IMR-90 (cell line): ENCODE measurements at regions not wholly inside any gene's neighbourhood (a gene's known extent, or its start where the extent isn't known, plus 50 kb on each side); places are given as distances from the start of the nearest gene placed in this dataset.

Experiments
- ATAC-seq: fragments of 200-7000 bp; cut with Tn5 transposase; 2 replicates; pipeline ENCODE4 v1.9.1; 2020; ENCODE audit warnings: low read depth, mild to moderate bottlenecking, moderate library complexity
- BruUV-seq: library from RNA; stranded (reverse); fragments of 400-500 nt; replicated peaks from 2 replicates; lab custom pipeline; 2021; lab: Mats Ljungman, UMichigan
- CTCF ChIA-PET: fragments of 300-600 bp; formaldehyde crosslinking; extraction: SDS; loops from one replicate; lab custom pipeline; 2021; ENCODE audit warnings: antibody characterized with exemption; lab: Yijun Ruan, JAX
- POLR2A ChIA-PET: fragments of 300-600 bp; sonication (Branson Sonifier 250); formaldehyde crosslinking; loops from one replicate; lab custom pipeline; 2022; ENCODE audit warnings: antibody characterized with exemption; ENCODE audit not compliant: unreplicated experiment; lab: Charles Lee
- DNase-seq: peaks from one replicate; pipeline ENCODE4 v3.0.0; 2013
- H2AFZ ChIP-seq: replicated peaks from 2 replicates; pipeline ENCODE3; 2013; ENCODE audit warnings: low read length, mild to moderate bottlenecking; ENCODE audit not compliant: poor library complexity
- H2AK5ac ChIP-seq: 2 replicates; pipeline ENCODE4 v1.6.1; 2013; ENCODE audit warnings: low read depth, low read length, inconsistent platforms
- H2AK9ac ChIP-seq: replicated peaks from 2 replicates; pipeline ENCODE3; 2013; ENCODE audit warnings: mild to moderate bottlenecking, low read depth, low read length, moderate library complexity; ENCODE audit not compliant: poor library complexity
- H2BK120ac ChIP-seq: 2 replicates; pipeline ENCODE4 v1.6.1; 2013; ENCODE audit warnings: low read depth, low read length, inconsistent platforms
- H2BK15ac ChIP-seq: 3 replicates; pipeline ENCODE4 v1.6.1; 2013; ENCODE audit warnings: low read depth, low read length, inconsistent platforms
- H2BK20ac ChIP-seq: 2 replicates; pipeline ENCODE4 v1.6.1; 2013; ENCODE audit warnings: low read depth, mild to moderate bottlenecking, inconsistent platforms, low read length, moderate library complexity
- H2BK5ac ChIP-seq: 2 replicates; pipeline ENCODE4 v1.6.1; 2013; ENCODE audit warnings: mild to moderate bottlenecking, low read depth, low read length, inconsistent platforms; ENCODE audit not compliant: poor library complexity, severe bottlenecking
- H3K14ac ChIP-seq: replicated peaks from 2 replicates; pipeline ENCODE4 v1.6.1; 2013; ENCODE audit warnings: low read depth, low read length, inconsistent platforms
- H3K18ac ChIP-seq: 2 replicates; pipeline ENCODE4 v1.6.1; 2013; ENCODE audit warnings: low read depth, low read length, control low read depth
- H3K23ac ChIP-seq: 2 replicates; pipeline ENCODE4 v1.6.1; 2013; ENCODE audit warnings: low read depth, low read length, inconsistent platforms
- H3K27ac ChIP-seq: 2 replicates; pipeline ENCODE4 v1.5.1; 2013; ENCODE audit warnings: mild to moderate bottlenecking, control low read depth, low read length; ENCODE audit not compliant: insufficient read depth
- H3K27me3 ChIP-seq: 2 replicates; pipeline ENCODE4 v1.6.1; 2013; ENCODE audit warnings: low read length; ENCODE audit not compliant: control insufficient read depth, insufficient read depth
- H3K36me3 ChIP-seq: 2 replicates; pipeline ENCODE4 v1.6.1; 2013; ENCODE audit warnings: low read length, mixed read lengths; ENCODE audit not compliant: control insufficient read depth, insufficient read depth
- H3K4ac ChIP-seq: 2 replicates; pipeline ENCODE4 v1.6.1; 2013; ENCODE audit warnings: low read depth, low read length, inconsistent platforms
- H3K4me1 ChIP-seq: 2 replicates; pipeline ENCODE4 v1.6.1; 2013; ENCODE audit warnings: low read length, mixed read lengths; ENCODE audit not compliant: control insufficient read depth, insufficient read depth
- H3K4me2 ChIP-seq: 2 replicates; pipeline ENCODE4 v1.6.1; 2013; ENCODE audit warnings: low read depth, mild to moderate bottlenecking, control low read depth, low read length, moderate library complexity
- H3K4me3 ChIP-seq: 2 replicates; pipeline ENCODE4 v1.5.1; 2013; ENCODE audit warnings: low read depth, mild to moderate bottlenecking, control low read depth, low read length, moderate library complexity; ENCODE audit not compliant: insufficient read depth
- H3K56ac ChIP-seq: 2 replicates; pipeline ENCODE4 v1.6.1; 2013; ENCODE audit warnings: low read length, inconsistent platforms; ENCODE audit not compliant: insufficient read depth; ENCODE audit errors: extremely low read depth
- H3K79me1 ChIP-seq, 2 experiments: 2 replicates each; pipeline ENCODE4 v1.6.1; 2013; ENCODE audit warnings: low read length in 2 of 2, inconsistent platforms in 1 of 2, low read depth in 1 of 2
- H3K9ac ChIP-seq: 2 replicates; pipeline ENCODE4 v1.6.1; 2013; ENCODE audit warnings: low read depth, low read length, control low read depth
- H3K9me1 ChIP-seq: 2 replicates; pipeline ENCODE4 v1.6.1; 2013; ENCODE audit warnings: low read length, inconsistent platforms; ENCODE audit not compliant: insufficient read depth
- H3K9me3 ChIP-seq: 2 replicates; pipeline ENCODE4 v1.6.1; 2013; ENCODE audit warnings: low read length; ENCODE audit not compliant: control insufficient read depth, insufficient read depth
- H4K20me1 ChIP-seq: 2 replicates; pipeline ENCODE4 v1.6.1; 2013; ENCODE audit warnings: low read length, inconsistent platforms; ENCODE audit not compliant: insufficient read depth
- H4K5ac ChIP-seq: 2 replicates; pipeline ENCODE4 v1.6.1; 2013; ENCODE audit warnings: mild to moderate bottlenecking, low read depth, low read length, control low read depth
- H4K8ac ChIP-seq, 2 experiments: 2 replicates each; pipeline ENCODE4 v1.6.1; 2013; ENCODE audit warnings: low read depth in 2 of 2, low read length in 2 of 2, control low read depth in 1 of 2, inconsistent platforms in 1 of 2
- H4K91ac ChIP-seq: 2 replicates; pipeline ENCODE4 v1.6.1; 2013; ENCODE audit warnings: low read depth, low read length, inconsistent platforms; ENCODE audit not compliant: insufficient read depth
- BHLHE40 ChIP-seq: fragments of 150-350 bp; IDR thresholded peaks from 2 replicates; pipeline ENCODE4 v1.6.1; 2016; ENCODE audit warnings: mild to moderate bottlenecking, low read depth, low read length
- FOS ChIP-seq: fragments of 150-350 bp; IDR thresholded peaks from 2 replicates; pipeline ENCODE4 v1.6.1; 2016; ENCODE audit warnings: low read depth, low read length
- RAD21 ChIP-seq: IDR thresholded peaks from 2 replicates; pipeline ENCODE4 v1.6.1; 2012; ENCODE audit warnings: low read length, improper control_type of control experiment
- RCOR1 ChIP-seq: IDR thresholded peaks from 2 replicates; pipeline ENCODE4 v1.6.1; 2012; ENCODE audit warnings: mild to moderate bottlenecking, low read length, improper control_type of control experiment; ENCODE audit not compliant: insufficient replicate concordance
- RFX5 ChIP-seq: IDR thresholded peaks from 2 replicates; pipeline ENCODE4 v1.8.0; 2012; ENCODE audit warnings: low read depth, mild to moderate bottlenecking, low read length, moderate library complexity
- dilution Hi-C: fragments of 300-500 bp; cut with HindIII; formaldehyde crosslinking; loops from one replicate; pipeline ENCODE4 v1.14.3; 2018; ENCODE audit warnings: low sequenced_read_pairs; ENCODE audit not compliant: unreplicated experiment
- in situ Hi-C: fragments of 300-500 bp; cut with MboI; formaldehyde crosslinking; loops from 3 replicates; pipeline ENCODE4 v1.14.3; 2019; ENCODE audit warnings: low sequenced_read_pairs, inconsistent platforms, mixed read lengths
- intact Hi-C: fragments of 100-400 bp; cut with micrococcal nuclease; formaldehyde crosslinking; loops from 2 replicates; pipeline ENCODE4 v1.10.0; 2022
- TF ChIP-seq, protein P1 (sequence below): conservative IDR thresholded peaks from 2 replicates; pipeline ENCODE4 v1.5.1; 2012; ENCODE audit warnings: mild to moderate bottlenecking, low read depth, low read length, improper control_type of control experiment

DNA sequence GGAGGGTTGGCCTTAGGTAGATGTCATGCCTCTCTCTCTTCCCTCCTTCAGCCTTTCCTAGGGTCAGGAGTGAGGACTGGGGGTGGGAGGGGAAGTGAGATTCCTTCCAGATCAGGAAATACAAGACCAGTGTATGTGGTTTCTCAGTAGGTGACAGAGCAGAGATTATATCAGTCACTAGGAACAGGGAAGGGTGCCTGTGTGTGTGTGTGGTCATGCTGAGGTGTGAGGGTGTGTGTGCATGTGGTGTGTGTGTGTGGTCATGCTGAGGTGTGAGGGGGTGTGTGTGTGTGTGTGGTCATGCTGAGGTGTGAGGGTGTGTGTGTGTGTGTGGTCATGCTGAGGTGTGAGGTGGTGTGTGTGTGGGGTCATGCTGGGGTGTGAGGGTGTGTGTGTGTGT is 259.8 kb downstream of the LOXHD1 start:
- dilution Hi-C loops: no loop called here
- no peak for DNase-seq

More for the DNA sequence above, 259.8 kb downstream of the LOXHD1 start:
- Histone ChIP-seq H3K14ac (no peak overlapping the region), H3K23ac (no peak overlapping the region), H4K91ac (no peak overlapping the region), H4K8ac (no peak overlapping the region), H3K9me1 (no peaks in the 10 kb centered on the region), H3K18ac (no peak overlapping the region), H2BK5ac (peak overlapping the region; percentile 54), H3K9ac (no peak overlapping the region), H4K20me1 (no peaks in the 10 kb centered on the region), H3K56ac (no peak overlapping the region), H2BK120ac (no peak overlapping the region), H3K9me3 (no peaks in the 10 kb centered on the region), H2BK15ac (no peak overlapping the region), H3K4ac (no peak overlapping the region), H3K36me3 (no peaks in the 10 kb centered on the region), H3K4me1 (no peaks in the 10 kb centered on the region), H3K27ac (no peak overlapping the region), H2AK9ac (no peak overlapping the region), H3K79me1 (no peaks in the 10 kb centered on the region), H2AFZ (no peak overlapping the region), H3K4me2 (no peak overlapping the region), H2AK5ac (no peak overlapping the region), H2BK20ac (no peak overlapping the region), H3K27me3 (no peaks in the 10 kb centered on the region; the same call in 1 of the 2 replicates), H3K4me3 (no peak overlapping the region), H4K5ac (no peak overlapping the region)
- CTCF ChIA-PET: no interaction called here
- TF ChIP-seq, protein P1, sequence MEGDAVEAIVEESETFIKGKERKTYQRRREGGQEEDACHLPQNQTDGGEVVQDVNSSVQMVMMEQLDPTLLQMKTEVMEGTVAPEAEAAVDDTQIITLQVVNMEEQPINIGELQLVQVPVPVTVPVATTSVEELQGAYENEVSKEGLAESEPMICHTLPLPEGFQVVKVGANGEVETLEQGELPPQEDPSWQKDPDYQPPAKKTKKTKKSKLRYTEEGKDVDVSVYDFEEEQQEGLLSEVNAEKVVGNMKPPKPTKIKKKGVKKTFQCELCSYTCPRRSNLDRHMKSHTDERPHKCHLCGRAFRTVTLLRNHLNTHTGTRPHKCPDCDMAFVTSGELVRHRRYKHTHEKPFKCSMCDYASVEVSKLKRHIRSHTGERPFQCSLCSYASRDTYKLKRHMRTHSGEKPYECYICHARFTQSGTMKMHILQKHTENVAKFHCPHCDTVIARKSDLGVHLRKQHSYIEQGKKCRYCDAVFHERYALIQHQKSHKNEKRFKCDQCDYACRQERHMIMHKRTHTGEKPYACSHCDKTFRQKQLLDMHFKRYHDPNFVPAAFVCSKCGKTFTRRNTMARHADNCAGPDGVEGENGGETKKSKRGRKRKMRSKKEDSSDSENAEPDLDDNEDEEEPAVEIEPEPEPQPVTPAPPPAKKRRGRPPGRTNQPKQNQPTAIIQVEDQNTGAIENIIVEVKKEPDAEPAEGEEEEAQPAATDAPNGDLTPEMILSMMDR: no peak
- TF ChIP-seq RFX5 (no peak), RAD21 (no peak), RCOR1 (no peak), FOS (no peak), BHLHE40 (no peak)
- ATAC-seq: no peak
- intact Hi-C loops (no loop called here), in situ Hi-C loops (no loop called here)
- BruUV-seq: no TSS peak
- POLR2A ChIA-PET: no interaction called here
